ENCODE measurements at regions not wholly inside any gene's neighbourhood (a gene's known extent, or its start where the extent isn't known, plus 50 kb on each side); places are given as distances from the start of the nearest gene placed in this dataset.
"Not testable (repeated sequence)": the region's sequence is repeated elsewhere in the genome, so short reads cannot be mapped to it uniquely, and the experiment has no call there.

DNA sequence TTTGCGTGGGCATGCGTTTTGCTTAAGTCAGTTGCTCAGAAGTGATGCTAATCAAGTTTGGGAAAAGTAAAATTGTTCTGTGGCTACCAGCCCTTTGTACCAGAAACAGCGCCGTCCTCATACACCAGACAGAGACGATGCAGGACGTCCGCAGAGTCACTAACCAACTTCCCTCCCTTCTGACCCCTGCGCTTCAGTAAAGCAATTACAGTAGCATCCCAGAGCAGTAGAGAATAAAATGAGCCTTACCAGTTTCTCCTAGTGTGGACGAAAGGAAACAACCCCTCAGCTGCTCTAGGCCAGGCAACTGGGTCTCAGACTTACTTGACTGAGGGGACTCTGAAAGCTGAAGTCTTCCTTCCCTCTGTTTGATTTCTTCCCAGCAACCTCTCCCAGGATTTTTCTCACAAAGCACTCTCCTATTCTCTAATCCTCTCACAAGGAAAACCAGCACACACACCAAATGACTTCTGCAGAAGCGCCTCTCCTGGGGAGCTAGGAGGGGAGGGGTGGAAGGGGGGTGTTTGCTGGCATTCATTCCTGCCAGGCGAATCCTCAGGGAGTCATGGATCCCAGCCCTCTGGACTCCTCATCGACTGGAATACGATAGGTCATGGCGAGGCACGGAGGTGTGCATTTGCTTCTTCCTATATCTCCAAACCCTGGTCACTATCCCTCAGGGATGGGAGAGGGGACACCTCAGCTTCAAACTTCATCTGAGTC lies 56.0 kb upstream of the MID1 start:
- DNase-seq (ENCODE audit: low read depth in 2 of 2): no peak

DNA sequence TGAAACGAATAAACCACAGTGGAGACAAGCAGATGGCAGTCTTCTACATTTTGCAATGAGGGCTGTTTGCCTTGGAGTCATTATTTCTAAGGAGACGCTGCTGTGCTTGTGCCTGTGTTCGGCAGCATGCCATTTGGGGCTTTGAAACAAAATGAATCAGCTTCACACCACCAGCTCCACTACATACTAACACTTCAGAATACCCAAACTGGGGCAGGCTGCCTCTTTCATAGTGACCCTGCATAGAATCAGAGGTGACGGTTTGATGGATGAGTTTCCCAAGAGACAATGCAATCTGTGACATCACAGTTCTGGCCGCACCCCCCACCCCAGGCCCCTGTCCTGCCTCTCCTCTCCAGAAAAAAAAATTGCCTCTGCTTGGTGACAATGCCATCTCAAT lies 57.1 kb upstream of the MID1 start:
- no peak for DNase-seq (ENCODE audit: low read depth in 2 of 2)

DNA sequence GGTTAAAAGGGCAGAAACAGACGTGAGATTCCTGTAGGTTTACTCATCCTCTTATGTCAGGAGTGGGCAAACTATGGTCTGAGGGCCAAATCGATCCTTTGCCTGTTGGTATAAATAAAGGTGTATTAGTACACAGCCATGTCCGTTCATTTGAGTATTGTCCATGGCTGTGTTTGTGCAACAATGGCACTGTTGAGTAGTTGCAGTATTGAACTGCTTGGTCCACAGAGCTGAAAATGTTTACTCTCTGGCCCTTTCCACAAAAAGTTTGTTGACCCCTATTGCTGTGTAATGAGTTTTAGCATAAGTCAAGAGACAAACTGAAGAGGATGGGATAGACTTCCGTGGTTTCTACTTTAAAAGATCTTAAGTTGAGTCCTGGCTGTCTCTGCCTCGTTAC lies 59.0 kb upstream of the MID1 start:
- no peak for DNase-seq (ENCODE audit: low read depth in 2 of 2)

DNA sequence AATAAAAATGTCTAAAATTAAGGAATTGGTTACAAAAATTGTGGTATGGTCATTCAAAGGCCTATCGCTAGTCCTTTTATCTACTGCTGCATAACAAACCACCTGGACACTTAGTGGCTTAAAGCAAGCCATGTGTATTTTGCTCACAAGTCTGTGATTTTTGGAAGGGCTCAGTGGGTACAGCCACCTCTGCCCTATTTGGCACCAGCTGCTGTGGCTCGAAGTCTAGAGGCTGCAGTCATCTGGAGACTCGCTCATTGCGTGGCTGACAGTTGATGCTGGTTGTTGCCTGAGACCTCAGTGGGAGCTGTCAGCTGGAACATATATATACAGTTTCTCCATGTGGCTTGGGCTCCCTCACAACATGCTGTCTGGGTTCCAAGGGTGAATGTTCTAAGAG lies 60.8 kb upstream of the MID1 start:
- DNase-seq (ENCODE audit: low read depth in 2 of 2): no peak

DNA sequence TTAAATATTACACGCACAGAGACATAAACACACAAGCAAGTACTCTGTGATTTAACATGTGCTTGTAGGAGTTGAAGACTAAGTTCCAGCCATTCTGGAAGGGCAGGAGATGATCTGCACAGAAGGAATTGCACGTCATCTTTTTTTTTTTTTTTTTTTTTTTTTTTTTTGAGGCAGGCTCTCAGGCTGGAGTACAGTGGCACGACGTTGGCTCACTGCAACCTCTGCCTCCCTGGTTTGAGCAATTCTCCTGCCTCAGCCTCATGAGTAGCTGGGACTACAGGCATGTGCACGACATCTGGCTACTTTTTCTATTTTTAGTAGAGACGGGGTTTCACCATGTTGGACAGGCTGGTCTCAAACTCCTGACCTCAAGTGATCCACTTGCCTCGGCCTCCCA lies 63.2 kb upstream of the MID1 start:
- not testable (repeated sequence) for DNase-seq (ENCODE audit: low read depth in 2 of 2)

DNA sequence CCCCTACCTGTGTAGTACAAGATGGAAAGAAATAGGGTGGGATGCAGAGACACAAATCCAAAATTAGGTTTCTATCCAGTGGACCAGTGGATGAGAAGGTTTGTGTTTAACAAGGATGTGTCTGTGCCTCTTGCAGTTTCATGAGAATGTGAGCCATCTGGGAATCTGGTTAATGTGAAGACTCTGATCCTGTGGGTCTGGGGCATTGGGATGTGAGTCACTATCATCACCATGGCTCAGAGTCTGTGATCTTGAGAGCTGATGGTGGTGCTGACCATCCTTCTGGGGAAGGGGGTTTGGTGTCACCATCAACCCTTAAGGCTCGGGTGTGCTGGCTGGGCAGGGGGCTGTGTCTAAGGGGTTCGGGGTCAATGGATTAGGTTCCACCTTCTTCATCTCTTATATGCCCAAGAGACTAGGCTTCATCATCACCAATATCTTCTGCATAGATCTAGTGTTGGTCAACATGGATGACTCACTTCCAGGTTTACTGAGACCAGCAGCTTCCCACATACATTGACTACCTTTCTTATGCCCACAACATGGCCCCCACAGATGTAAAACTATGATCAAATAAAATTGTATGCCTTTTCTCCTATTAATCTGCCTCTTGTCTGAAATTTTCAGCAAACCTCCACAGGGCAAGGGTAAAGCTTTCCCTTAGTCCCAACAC lies 65.7 kb upstream of the MID1 start:
- no peak for DNase-seq (ENCODE audit: low read depth in 2 of 2)

DNA sequence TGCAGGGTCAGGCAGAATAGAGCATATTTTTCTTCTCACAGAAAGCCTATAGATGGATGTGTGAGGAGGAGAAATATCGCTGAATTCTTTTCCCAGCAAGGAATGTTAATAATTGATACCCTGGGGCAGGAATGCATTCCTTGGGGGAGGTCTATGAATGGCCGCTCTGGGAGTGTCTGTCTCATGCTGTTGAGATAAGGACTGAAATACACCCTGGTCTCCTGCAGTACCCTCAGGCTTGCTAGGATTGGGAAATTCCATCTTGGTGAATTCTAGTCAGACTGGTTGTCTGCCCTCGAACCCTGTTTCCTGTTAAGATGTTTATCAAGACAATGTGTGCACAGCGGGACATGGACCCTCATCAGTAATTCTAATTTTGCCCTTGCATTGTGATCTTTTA lies 71.4 kb upstream of the MID1 start:
- DNase-seq (ENCODE audit: low read depth in 2 of 2): not testable (repeated sequence)

DNA sequence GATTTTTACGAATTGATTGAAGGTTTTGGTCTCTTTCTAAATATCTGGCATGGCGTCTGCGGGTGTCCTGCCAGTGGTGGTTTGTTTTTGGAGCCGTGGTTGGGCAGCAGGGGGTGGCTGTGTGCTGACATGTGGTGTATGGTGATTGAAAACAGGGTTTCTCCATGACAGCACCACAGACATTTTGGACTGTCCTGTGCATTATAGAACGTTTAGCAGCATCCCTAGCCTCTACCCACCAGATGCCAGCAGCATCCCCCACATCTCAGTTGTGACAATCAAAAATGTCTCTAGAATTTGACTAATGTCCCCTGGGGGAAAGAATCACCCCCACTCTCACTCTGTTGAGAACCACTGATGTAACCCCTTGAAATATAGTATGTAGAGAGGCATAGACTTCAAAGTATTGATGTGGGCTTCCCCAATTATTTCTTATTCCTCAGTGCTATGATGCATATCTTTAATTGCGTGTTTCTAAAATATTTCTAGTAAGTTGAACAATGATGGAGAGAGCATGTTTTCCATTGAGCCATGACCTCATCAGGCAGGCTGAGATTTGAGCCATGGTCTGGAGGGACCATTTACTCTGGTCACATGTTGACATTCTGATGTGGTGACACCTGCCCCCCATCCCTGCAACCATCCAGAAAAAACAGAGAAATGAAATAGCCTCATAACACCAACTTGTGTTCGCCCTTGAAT lies 77.4 kb upstream of the MID1 start:
- no peak for DNase-seq (ENCODE audit: low read depth in 2 of 2)

DNA sequence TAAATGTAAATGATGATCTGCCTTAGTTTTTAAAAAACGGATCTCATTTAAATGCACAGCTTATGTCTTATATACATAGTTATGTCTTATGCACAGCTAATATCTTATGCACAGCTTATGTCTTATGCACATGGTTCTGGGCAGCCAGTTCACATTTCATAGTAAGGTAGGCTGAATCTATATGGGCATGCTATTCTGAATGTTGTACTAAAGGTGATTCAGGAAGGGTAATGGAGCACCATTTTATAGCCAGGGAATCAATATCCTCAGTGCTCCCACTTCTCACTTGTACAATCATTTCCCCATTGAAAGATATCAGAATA lies 77.9 kb upstream of the MID1 start:
- no peak for DNase-seq (ENCODE audit: low read depth in 2 of 2)

DNA sequence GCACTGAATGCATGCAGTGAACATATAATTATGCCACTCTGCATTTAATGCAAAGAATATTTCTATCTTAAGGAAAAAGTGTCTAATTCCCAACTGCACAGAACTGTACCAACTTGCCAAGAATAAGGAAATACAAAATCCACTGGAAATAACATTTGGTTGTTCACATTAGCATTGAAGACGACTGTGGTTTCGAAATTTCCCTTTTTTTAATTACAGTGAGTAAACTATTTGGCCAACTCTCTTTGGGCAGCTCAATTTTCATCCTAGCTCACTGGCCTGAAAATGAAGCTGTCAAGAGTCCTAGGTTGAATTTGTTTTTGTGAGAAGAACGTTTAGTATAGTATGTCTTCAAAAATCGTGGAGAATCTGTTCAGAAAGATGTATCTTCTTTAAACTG lies 81.6 kb upstream of the MID1 start:
- no peak for DNase-seq (ENCODE audit: low read depth in 2 of 2)

DNA sequence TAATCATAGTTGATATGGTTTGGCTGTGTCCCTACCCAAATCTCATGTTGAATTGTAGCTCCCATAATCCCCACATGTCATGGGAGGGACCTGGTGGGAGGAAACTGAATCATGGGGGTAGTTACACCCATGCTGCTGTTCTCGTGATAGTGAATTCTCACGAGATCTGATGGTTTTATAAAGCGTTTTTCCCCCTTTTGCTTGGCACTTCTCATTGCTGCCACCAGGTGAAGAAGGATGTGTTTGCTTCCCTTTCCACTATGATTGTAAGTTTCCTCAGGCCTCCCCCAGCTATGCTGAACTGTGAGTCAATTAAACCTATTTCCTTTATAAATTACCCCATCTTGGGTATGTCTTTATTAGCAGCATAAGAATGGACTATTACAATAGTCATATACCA lies 86.0 kb upstream of the MID1 start:
- DNase-seq (ENCODE audit: low read depth in 2 of 2): not testable (repeated sequence)

DNA sequence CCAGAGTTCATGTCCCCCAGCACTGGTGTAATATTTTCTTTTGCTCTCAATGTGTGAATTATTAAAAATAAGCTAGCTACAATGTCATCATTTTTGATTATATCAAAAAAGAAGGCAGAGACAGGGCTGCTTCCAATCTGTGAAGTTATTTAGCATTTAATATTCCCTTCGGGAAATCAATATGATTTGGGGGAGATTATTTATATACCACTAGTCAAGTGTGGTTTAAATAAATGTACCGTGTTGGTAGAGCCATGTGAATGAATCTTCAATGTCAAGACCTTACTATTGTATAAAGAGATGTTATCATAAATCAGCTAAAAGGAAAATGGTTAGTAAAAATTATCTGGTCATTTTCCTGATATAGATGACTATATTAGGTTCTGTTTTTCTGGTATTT lies 87.4 kb upstream of the MID1 start:
- no peak for DNase-seq (ENCODE audit: low read depth in 2 of 2)

DNA sequence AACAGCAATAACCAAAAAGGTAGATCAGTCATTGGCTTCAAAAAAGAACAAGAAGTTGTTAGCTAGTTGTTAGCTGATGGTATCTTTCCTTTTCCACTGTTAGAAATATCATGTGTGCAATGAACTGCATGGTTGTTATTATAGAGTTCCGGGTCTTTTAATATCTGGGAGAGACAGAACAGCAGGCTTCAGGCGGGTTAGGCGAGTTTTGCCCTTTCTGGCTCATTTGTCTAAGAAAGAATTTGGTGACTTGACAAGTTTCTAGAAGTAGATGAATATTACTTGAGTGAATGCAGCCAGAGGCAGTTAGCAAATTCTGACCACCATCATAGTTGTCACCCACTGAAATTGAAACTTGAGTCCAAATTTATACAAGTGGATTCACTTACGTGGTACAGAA lies 88.9 kb upstream of the MID1 start:
- no peak for DNase-seq (ENCODE audit: low read depth in 2 of 2)

DNA sequence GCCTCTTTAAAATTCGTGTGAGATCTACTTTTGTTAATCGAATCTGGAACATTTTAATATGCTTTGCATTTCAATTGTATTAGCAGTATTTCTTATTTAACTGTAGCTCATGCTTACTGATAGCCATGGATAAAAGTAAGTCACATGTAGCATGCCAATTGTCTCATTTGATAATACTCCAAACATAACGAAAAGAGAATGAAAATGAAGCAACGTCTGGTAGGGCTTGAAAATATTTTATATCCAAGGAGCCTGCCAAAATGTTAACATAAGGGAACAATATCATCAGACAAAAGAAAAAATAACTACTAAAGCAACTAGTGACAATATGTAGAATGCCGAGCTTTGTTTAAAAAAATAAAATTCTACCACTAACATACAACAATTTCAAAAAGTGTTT lies 94.1 kb upstream of the MID1 start:
- no peak for DNase-seq (ENCODE audit: low read depth in 2 of 2)

DNA sequence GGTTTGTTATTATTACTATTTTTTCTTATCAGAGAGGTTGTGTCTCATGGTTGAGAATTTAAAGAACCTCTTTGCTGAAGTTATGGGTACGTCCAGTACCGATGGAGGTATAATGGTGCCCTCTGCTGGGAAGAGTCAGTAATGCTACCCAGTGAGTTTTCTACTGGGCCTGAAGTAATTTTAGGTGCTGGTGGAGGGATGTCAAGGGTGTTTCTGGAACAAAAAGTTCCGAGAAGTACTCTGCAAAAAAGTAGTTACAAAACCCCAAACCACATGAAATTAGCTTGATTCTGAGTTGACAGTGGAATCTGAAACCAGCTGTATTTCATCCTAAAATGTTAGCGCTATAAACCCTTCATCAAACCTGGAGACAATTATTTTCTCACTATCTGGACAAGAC lies 102.5 kb upstream of the MID1 start:
- DNase-seq (ENCODE audit: low read depth in 2 of 2): peak; percentile 11 to 18

DNA sequence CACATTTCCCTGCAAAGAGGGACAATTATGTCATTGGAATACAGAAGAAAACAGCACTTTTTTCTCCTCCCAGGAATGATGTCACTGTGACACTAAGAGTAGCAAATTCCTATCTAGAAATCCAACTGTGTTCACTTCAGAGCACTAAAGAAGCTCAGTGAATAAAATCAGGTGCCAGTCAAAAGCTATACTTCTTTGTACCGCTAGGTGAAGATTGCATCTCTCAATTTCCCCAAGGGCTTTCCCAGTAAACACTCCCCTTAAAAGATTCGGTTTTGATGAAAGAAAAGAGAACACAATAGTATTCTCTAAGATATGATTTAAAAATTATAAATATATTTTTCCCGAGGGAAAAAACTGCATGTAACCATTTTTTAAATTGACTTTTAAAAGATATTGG lies 104.7 kb upstream of the MID1 start:
- no peak for DNase-seq (ENCODE audit: low read depth in 2 of 2)

DNA sequence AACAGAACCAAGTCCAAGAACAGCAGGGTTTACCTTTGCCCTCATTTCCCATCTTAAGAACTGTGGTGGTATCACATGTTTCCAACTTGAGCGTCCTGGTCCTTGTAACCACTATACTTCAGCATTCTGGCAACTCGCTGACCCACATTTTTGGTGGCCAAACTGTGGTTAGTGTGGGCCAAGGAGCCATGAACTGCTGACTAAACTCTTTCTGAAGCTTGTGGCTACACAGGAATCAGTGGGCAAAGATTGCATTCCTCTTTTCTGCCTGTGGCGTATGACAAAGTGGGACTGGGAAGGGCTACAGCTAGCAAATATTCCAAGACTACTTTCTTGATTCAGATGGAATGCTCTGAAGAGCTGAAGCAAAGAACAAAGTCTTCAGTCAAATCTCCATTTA lies 106.3 kb upstream of the MID1 start:
- no peak for DNase-seq (ENCODE audit: low read depth in 2 of 2)

DNA sequence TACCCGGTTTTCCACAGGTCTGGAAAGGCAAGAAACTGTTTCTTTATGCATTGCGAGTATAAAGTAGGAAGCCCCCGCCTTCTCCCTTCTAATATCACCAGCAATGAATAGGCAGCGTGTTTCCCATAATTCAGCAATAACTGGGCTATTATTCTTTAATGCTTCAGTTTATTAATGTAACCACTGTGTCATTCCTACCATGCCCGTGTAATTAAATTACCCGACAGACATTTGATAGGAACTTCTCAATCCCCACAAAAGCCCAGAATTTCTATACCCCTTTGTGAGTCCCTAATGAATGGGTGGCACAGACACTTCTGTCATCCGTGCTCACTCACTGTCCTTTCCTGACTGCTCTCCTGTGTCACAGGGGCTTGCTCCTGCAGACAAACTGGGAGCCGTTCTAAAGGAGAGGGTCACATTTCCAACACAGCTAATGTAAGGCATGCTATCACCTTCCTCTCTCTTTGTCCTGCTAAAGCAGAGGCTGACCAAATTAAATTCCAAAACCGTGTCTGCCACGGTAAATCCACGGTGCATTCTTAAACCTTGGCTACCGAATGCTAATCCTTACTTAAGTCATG lies 108.5 kb upstream of the MID1 start:
- DNase-seq (ENCODE audit: low read depth in 2 of 2): no peak

DNA sequence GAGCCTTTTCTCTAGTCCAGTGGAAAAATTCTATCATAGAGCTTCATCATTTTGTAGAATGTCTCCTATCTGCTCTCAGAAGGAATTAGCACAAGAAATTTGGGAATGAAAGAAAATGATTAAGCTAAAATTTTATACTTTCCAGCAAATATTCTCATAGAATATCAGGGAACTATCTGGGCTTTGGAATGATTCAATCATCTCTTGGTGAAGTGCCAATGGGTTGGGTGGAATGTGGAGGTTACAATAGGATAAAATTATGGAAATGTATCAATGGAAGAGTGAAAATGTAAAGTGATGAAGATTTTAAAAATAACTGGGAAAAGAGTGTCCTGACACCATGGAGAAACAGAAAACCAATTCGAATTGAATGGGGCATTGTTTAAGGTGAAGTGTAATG lies 119.0 kb upstream of the MID1 start:
- no peak for DNase-seq (ENCODE audit: low read depth in 2 of 2)

DNA sequence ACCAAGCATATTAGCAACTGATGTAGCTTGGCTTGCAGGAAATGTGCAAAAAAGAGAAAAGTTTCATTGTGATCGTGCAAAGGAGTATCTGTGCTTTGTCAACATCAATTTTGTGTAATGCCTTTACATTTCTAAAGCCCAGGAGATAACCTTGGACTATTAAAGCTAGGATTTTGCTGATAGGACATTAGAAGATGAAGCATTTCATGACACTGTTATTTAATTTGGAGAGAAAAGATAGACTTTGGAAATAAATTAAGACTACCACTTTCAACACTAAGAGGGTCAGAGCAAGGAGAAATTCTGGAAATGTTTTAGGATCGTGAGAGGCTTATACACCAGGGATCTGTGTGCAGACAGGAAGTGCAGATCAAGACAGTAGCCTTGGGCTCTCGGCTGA lies 120.6 kb upstream of the MID1 start:
- DNase-seq (ENCODE audit: low read depth in 2 of 2): no peak

DNA sequence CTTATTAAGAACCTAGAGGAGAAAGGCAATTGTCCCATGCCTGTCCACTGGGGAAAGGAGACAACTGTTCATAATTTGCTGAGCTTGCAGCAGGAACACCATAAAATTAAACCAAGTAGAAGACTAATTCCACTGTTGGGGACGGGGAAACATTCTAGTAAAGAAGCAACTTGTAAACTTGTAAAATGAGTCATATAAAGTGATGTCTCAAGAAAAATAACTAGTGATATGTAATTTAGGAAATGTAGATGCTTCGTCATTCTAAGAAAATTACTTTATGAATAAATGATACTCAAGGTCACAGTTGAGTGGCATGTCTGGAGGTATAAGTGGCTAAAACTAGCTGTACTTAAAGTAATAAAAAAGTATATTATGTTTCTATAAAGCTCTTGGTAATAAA lies 121.2 kb upstream of the MID1 start:
- DNase-seq (ENCODE audit: low read depth in 2 of 2): no peak

DNA sequence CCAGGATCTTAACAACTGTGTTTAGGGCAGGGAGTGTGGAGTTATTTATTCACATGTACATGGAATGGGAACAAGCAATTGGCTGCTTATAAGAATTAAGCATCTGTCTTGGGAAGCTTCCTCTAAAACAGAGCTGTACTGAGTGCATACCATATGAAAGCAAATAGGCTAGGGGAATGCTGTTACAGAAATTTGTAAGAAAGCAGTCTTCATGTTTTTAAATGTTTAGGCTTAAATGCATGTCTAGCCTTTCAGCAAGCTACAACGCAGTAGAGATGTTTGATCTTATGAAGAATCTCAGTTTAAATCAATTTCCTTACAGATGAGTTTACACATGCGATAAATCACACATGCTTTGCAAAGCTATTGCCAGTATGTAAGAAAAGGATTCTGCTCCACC lies 123.1 kb upstream of the MID1 start:
- DNase-seq (ENCODE audit: low read depth in 2 of 2): no peak

DNA sequence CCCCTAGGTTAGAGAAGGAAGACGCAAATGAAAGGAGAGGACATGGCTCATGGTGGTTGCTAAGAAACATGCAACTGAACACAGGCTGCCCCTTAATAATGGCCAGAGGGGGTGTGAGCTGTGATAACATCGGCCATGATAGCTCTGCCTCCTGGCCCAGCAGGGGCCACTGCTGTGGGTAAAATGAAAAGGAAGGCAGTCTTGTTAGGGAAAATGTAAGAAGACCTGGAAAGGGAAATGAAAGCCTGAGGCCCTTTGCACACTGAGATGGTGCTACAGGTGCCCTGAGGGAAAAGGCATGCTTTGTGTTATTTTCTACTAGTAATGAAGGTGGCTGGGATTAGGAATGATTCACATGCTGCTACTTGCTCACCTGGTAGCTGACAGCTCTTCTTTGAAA lies 123.6 kb upstream of the MID1 start:
- no peak for DNase-seq (ENCODE audit: low read depth in 2 of 2)

Data from activated CD4-positive, alpha-beta T cell treated with anti-CD3 and anti-CD28 coated beads for 24 hours (primary cell).